Karpas-422 (cell line): ENCODE measurements at regions not wholly inside any gene's neighbourhood (a gene's known extent, or its start where the extent isn't known, plus 50 kb on each side); places are given as distances from the start of the nearest gene placed in this dataset.

Source experiments
- DNase-seq: peaks from one replicate; pipeline ENCODE4 v3.0.0-alpha.2; 2015
- H2AFZ ChIP-seq: fragments of 200-600 bp; sonication (generic); 2 replicates; pipeline ENCODE4 v1.6.1; 2014; ENCODE audit warnings: antibody characterized with exemption, low read length, mixed read lengths
- H3K27ac ChIP-seq: fragments of 200-600 bp; sonication (generic); 2 replicates; pipeline ENCODE4 v1.5.1; 2014; ENCODE audit warnings: mild to moderate bottlenecking, low read length, moderate library complexity
- H3K27me3 ChIP-seq: fragments of 200-600 bp; sonication (generic); 2 replicates; pipeline ENCODE4 v1.6.1; 2014; ENCODE audit warnings: low read length, mixed read lengths
- H3K36me3 ChIP-seq: fragments of 200-600 bp; sonication (generic); 2 replicates; pipeline ENCODE4 v1.6.1; 2014; ENCODE audit warnings: low read length, mixed read lengths; ENCODE audit not compliant: insufficient read depth
- H3K4me1 ChIP-seq: fragments of 200-600 bp; sonication (generic); 2 replicates; pipeline ENCODE4 v1.6.1; 2014; ENCODE audit warnings: mild to moderate bottlenecking, low read length, mixed read lengths
- H3K4me2 ChIP-seq: fragments of 200-600 bp; sonication (generic); 2 replicates; pipeline ENCODE4 v1.6.1; 2014; ENCODE audit warnings: low read length, low read depth, mild to moderate bottlenecking; ENCODE audit not compliant: poor library complexity, severe bottlenecking
- H3K4me3 ChIP-seq: fragments of 200-600 bp; sonication (generic); 2 replicates; pipeline ENCODE4 v1.5.1; 2014; ENCODE audit warnings: mild to moderate bottlenecking, antibody characterized with exemption, low read length, mixed read lengths
- H3K79me2 ChIP-seq: fragments of 200-600 bp; sonication (generic); 2 replicates; pipeline ENCODE4 v1.6.1; 2014; ENCODE audit warnings: mild to moderate bottlenecking, low read length, mixed read lengths
- H3K9ac ChIP-seq: fragments of 200-600 bp; sonication (generic); 2 replicates; pipeline ENCODE4 v1.6.0; 2014; ENCODE audit warnings: low read length
- H3K9me2 ChIP-seq: fragments of 200-600 bp; sonication (generic), shearing (Covaris generic); replicated peaks from 2 replicates; pipeline ENCODE4 v1.6.0; 2014; ENCODE audit warnings: mild to moderate bottlenecking, low read length, moderate library complexity; ENCODE audit not compliant: insufficient read depth
- H3K9me3 ChIP-seq: fragments of 300-700, 200-600 bp; sonication (generic); 2 replicates; pipeline ENCODE4 v1.6.1; 2014; ENCODE audit warnings: low read length, mixed read lengths
- H4K20me1 ChIP-seq: fragments of 200-600 bp; sonication (generic); 2 replicates; pipeline ENCODE4 v1.6.1; 2014; ENCODE audit warnings: mild to moderate bottlenecking, antibody characterized with exemption, low read length, low read depth; ENCODE audit not compliant: insufficient read depth

- no peaks in the 10 kb centered on the region for H3K9me2 ChIP-seq
- DNase-seq = no peak
- no peaks in the 10 kb centered on the region for H4K20me1 ChIP-seq
- H3K4me1 ChIP-seq = peaks cover 14% of the 10 kb centered on the region
- no peaks in the 10 kb centered on the region for H3K36me3 ChIP-seq
- no peak overlapping the region for H3K4me2 ChIP-seq
- no peaks in the 10 kb centered on the region for H3K79me2 ChIP-seq
- H3K27ac ChIP-seq = no peak overlapping the region
- H3K9me3 ChIP-seq = no peaks in the 10 kb centered on the region
- no peak overlapping the region for H3K4me3 ChIP-seq
- no peak overlapping the region for H3K9ac ChIP-seq
- no peak overlapping the region for H2AFZ ChIP-seq
- no peaks in the 10 kb centered on the region for H3K27me3 ChIP-seq
Observed at GRCh38 chr2:215681799-215682596, 246.1 kb upstream of the FN1 start.

- Histone ChIP-seq H3K9me3 (no peaks in the 10 kb centered on the region), H3K27me3 (no peaks in the 10 kb centered on the region), H3K27ac (no peak overlapping the region), H3K4me2 (no peak overlapping the region), H2AFZ (no peak overlapping the region), H3K9me2 (no peaks in the 10 kb centered on the region), H3K36me3 (no peaks in the 10 kb centered on the region), H4K20me1 (no peaks in the 10 kb centered on the region), H3K79me2 (no peaks in the 10 kb centered on the region), H3K4me1 (peaks cover 14% of the 10 kb centered on the region), H3K9ac (no peak overlapping the region), H3K4me3 (no peak overlapping the region)
- DNase-seq = no peak
Observed at GRCh38 chr2:215680605-215681598, 245.0 kb upstream of the FN1 start.

- peaks cover 14% of the 10 kb centered on the region for H3K4me1 ChIP-seq
- no peaks in the 10 kb centered on the region for H3K27me3 ChIP-seq
- no peaks in the 10 kb centered on the region for H3K9me2 ChIP-seq
- H3K4me3 ChIP-seq = no peak overlapping the region
- H3K36me3 ChIP-seq = no peaks in the 10 kb centered on the region
- no peak for DNase-seq
- H3K4me2 ChIP-seq = no peak overlapping the region
- H3K9me3 ChIP-seq = no peaks in the 10 kb centered on the region
- no peaks in the 10 kb centered on the region for H4K20me1 ChIP-seq
- no peak overlapping the region for H2AFZ ChIP-seq
- no peak overlapping the region for H3K9ac ChIP-seq
- no peaks in the 10 kb centered on the region for H3K79me2 ChIP-seq
- no peak overlapping the region for H3K27ac ChIP-seq
Observed at GRCh38 chr2:215678094-215678493, 242.2 kb upstream of the FN1 start.

DNA sequence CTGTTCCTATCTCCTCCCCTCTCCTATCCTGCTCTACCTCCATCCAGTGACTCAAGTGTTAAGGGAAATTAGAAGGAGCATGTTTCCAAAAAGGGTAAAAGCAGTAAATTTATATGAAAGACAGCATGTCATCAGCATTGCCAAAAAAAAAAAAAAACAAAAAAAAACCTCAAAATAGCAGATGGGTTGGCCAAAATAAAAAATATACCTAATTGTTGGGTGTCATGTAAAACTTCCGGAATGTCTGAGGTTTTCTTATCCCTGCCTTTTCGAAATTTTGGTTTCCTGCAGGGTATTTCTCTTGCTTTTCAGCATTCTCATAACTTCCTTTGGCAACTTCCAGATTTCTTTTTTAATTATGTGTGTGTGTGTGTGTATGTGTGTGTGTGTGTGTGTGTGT lies 241.6 kb upstream of the FN1 start:
- Histone ChIP-seq H3K79me2 (no peaks in the 10 kb centered on the region), H2AFZ (no peak overlapping the region), H3K36me3 (no peaks in the 10 kb centered on the region), H3K9me3 (no peaks in the 10 kb centered on the region), H3K4me3 (no peak overlapping the region), H3K27me3 (no peaks in the 10 kb centered on the region), H3K4me2 (no peak overlapping the region), H3K9ac (no peak overlapping the region), H3K27ac (no peak overlapping the region), H3K9me2 (no peaks in the 10 kb centered on the region), H3K4me1 (peaks cover 14% of the 10 kb centered on the region), H4K20me1 (no peaks in the 10 kb centered on the region)
- DNase-seq = no peak

DNA sequence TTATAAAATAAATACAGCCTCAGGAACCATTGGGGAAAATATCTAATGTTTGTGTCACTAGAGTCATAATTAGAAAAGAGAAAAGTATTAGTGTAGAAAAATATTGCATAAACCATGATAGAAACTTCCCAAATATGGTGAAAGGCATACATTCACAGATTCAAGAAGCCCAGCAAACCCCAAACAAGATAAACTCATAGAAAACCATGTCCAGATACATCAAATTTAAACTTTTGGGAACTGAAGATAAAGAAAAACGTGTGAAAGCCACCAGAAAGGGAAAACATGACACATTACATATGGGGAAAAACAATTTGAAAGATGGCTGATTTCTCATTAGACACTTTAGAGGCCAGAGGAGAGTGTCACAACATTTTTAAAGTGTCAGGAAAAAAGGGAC lies 236.5 kb upstream of the FN1 start:
- H3K9ac ChIP-seq = no peak overlapping the region
- no peaks in the 10 kb centered on the region for H3K79me2 ChIP-seq
- no peaks in the 10 kb centered on the region for H3K36me3 ChIP-seq
- DNase-seq = no peak
- no peak overlapping the region for H3K27ac ChIP-seq
- H3K27me3 ChIP-seq = no peaks in the 10 kb centered on the region
- H3K9me3 ChIP-seq = no peaks in the 10 kb centered on the region
- H3K4me3 ChIP-seq = no peak overlapping the region
- H3K4me1 ChIP-seq = no peaks in the 10 kb centered on the region
- no peaks in the 10 kb centered on the region for H3K9me2 ChIP-seq
- no peak overlapping the region for H2AFZ ChIP-seq
- no peak overlapping the region for H3K4me2 ChIP-seq
- no peaks in the 10 kb centered on the region for H4K20me1 ChIP-seq

GRCh38 chr2:215671691-215672090 lies 235.8 kb upstream of the FN1 start:
- H2AFZ ChIP-seq = no peak overlapping the region
- no peaks in the 10 kb centered on the region for H3K9me2 ChIP-seq
- H3K79me2 ChIP-seq = no peaks in the 10 kb centered on the region
- H3K4me2 ChIP-seq = no peak overlapping the region
- no peak for DNase-seq
- H3K4me1 ChIP-seq = no peaks in the 10 kb centered on the region
- H3K27ac ChIP-seq = no peak overlapping the region
- no peaks in the 10 kb centered on the region for H3K36me3 ChIP-seq
- no peaks in the 10 kb centered on the region for H3K27me3 ChIP-seq
- H4K20me1 ChIP-seq = no peaks in the 10 kb centered on the region
- no peaks in the 10 kb centered on the region for H3K9me3 ChIP-seq
- no peak overlapping the region for H3K4me3 ChIP-seq
- H3K9ac ChIP-seq = no peak overlapping the region

DNA sequence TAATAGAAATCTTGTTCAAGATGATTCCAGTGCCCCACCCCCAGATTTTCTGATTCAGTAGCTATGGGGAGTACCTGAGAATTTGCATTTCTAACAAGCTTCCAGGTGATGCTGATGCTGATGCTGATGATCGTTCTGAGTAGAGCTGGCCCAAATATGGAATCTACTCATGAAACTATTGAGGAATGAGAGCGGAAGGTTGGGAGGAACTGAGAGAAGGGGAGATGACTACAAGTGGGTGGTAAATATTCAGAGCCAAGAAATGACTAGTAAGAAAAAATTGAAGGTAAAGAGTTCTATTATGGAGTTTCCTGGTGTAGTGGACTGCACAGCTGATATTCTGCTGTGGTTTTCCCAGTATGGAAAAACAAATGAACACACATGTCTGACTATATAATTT lies 235.4 kb upstream of the FN1 start:
- Histone ChIP-seq H3K4me2 (no peak overlapping the region), H3K9me2 (no peaks in the 10 kb centered on the region), H3K36me3 (no peaks in the 10 kb centered on the region), H4K20me1 (no peaks in the 10 kb centered on the region), H3K9me3 (no peaks in the 10 kb centered on the region), H3K27ac (no peak overlapping the region), H3K27me3 (no peaks in the 10 kb centered on the region), H3K9ac (no peak overlapping the region), H2AFZ (no peak overlapping the region), H3K79me2 (no peaks in the 10 kb centered on the region), H3K4me3 (no peak overlapping the region), H3K4me1 (no peaks in the 10 kb centered on the region)
- DNase-seq = no peak

DNA sequence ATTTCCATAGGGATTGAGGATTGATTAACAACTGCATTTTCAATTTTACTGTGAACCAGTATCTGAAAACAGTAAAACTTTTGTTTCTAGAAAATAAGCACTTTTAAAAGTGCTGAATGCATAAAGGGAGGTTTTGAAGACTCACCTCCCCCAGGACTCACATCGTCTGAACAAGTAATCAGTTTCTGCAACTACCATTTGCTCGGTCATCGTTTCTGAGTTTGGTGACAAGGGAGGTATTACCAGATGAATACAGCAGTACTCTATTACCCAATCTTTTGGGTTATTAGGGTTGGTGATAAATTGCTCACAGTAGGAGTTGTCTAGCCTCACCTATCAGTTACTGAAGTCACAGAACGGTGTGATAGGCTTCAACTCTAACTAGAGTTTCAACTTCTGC lies 234.5 kb upstream of the FN1 start:
- H3K9ac ChIP-seq = no peak overlapping the region
- no peak for DNase-seq
- H3K4me1 ChIP-seq = no peaks in the 10 kb centered on the region

More for the DNA sequence above, 234.5 kb upstream of the FN1 start:
- H3K36me3 ChIP-seq = no peaks in the 10 kb centered on the region
- H3K27ac ChIP-seq = no peak overlapping the region
- H3K27me3 ChIP-seq = no peaks in the 10 kb centered on the region
- no peaks in the 10 kb centered on the region for H3K79me2 ChIP-seq
- no peak overlapping the region for H3K4me3 ChIP-seq
- H3K4me2 ChIP-seq = no peak overlapping the region
- no peaks in the 10 kb centered on the region for H4K20me1 ChIP-seq
- no peak overlapping the region for H2AFZ ChIP-seq
- no peaks in the 10 kb centered on the region for H3K9me3 ChIP-seq
- no peaks in the 10 kb centered on the region for H3K9me2 ChIP-seq
